A549 (cell line): ENCODE measurements at regions not wholly inside any gene's neighbourhood (a gene's known extent, or its start where the extent isn't known, plus 50 kb on each side); places are given as distances from the start of the nearest gene placed in this dataset.

ENCODE experiments used
- ATAC-seq, 2 experiments: fragments of 200-7000 bp in 1 of 2; fragments of >200 bp in 1 of 2; cut with Nextera tagmentation in 1 of 2; cut with Tn5 transposase in 1 of 2; 3 replicates each; pipeline versions ENCODE4 v1.8.0 to v1.9.1; 2018 to 2020; ENCODE audit warnings: mild to moderate bottlenecking in 1 of 2, moderate library complexity in 1 of 2
- CTCF ChIA-PET: fragments of 300-600 bp; sonication (Branson Sonifier 250); formaldehyde crosslinking; extraction: SDS; loops from one replicate; lab custom pipeline; 2021; ENCODE audit warnings: antibody characterized with exemption, inconsistent platforms; lab: Yijun Ruan, JAX
- POLR2A ChIA-PET: fragments of 350-600 bp; formaldehyde crosslinking; extraction: SDS; loops from one replicate; lab custom pipeline; 2021; ENCODE audit warnings: antibody characterized with exemption, inconsistent platforms; lab: Yijun Ruan, JAX
- DNase-seq, 2 experiments: peaks; one replicate each; pipeline versions ENCODE4 v3.0.0 to v3.0.0-alpha.2; 2011 to 2016; ENCODE audit warnings: low read depth in 1 of 2, low spot score in 1 of 2
- FAIRE-seq: peaks from 2 replicates; lab custom pipeline; 2011; peaks lifted over from hg19 to GRCh38; lab: Jason Lieb, UNC
- H3K27ac ChIP-seq, 2 experiments: fragments of >200 bp; sonication (Bioruptor Twin); formaldehyde crosslinking; 3 replicates each; pipeline ENCODE4 v1.5.1; 2016 to 2017
- H3K4me1 ChIP-seq: fragments of >200 bp; sonication (Bioruptor Twin); formaldehyde crosslinking; 3 replicates; pipeline ENCODE4 v1.6.1; 2016
- H3K4me2 ChIP-seq: fragments of >200 bp; sonication (Bioruptor Twin); formaldehyde crosslinking; 3 replicates; pipeline ENCODE4 v1.6.1; 2016
- H3K4me3 ChIP-seq: fragments of >200 bp; sonication (Bioruptor Twin); formaldehyde crosslinking; 3 replicates; pipeline ENCODE4 v1.5.1; 2016
- H3K9me3 ChIP-seq: fragments of >200 bp; sonication (Bioruptor Twin); formaldehyde crosslinking; 3 replicates; pipeline ENCODE4 v1.6.1; 2016
- BCL3 ChIP-seq: fragments of >200 bp; sonication (Bioruptor Twin); formaldehyde crosslinking; IDR thresholded peaks from 3 replicates; pipeline ENCODE4 v1.6.1; 2016
- EHMT2 ChIP-seq: fragments of 200-600 bp; sonication (generic); IDR thresholded peaks from 2 replicates; pipeline ENCODE4 v1.6.1; 2016; ENCODE audit warnings: antibody characterized with exemption, low read depth, mild to moderate bottlenecking, moderate library complexity
- ELK1 ChIP-seq: fragments of 150-350 bp; IDR thresholded peaks from 2 replicates; pipeline ENCODE4 v1.6.1; 2014; ENCODE audit warnings: low read depth, mild to moderate bottlenecking, low read length
- FOSB ChIP-seq: fragments of 250-450 bp; sonication (Bioruptor Pico); IDR thresholded peaks from 2 replicates; pipeline ENCODE4 v1.5.0; 2020; ENCODE audit warnings: mild to moderate bottlenecking, moderate library complexity
- GATA3 ChIP-seq: IDR thresholded peaks from 2 replicates; pipeline ENCODE4 v1.6.1; 2012; ENCODE audit warnings: borderline replicate concordance
- HOXB5 ChIP-seq: fragments of 250-450 bp; sonication (Bioruptor Pico); IDR thresholded peaks from 2 replicates; pipeline ENCODE4 v1.5.0; 2020; ENCODE audit warnings: mild to moderate bottlenecking, moderate library complexity
- JUN ChIP-seq, 2 experiments: fragments of >200 bp; sonication (Bioruptor Twin); formaldehyde crosslinking; IDR thresholded peaks; 2 replicates in 1 of 2; 3 replicates in 1 of 2; pipeline ENCODE4 v1.6.1; 2016 to 2017
- KDM5A ChIP-seq: fragments of 200-600 bp; sonication (generic); IDR thresholded peaks from 2 replicates; pipeline ENCODE4 v1.6.1; 2016; ENCODE audit warnings: antibody characterized with exemption, mild to moderate bottlenecking
- PHF8 ChIP-seq: fragments of 200-600 bp; sonication (generic); IDR thresholded peaks from 2 replicates; pipeline ENCODE4 v1.6.1; 2016; ENCODE audit warnings: low read depth, mild to moderate bottlenecking, antibody characterized with exemption, moderate library complexity, borderline replicate concordance
- RCOR1 ChIP-seq: fragments of 150-350 bp; IDR thresholded peaks from 2 replicates; pipeline ENCODE4 v1.6.1; 2014; ENCODE audit warnings: antibody characterized with exemption, low read length, low read depth
- RNF2 ChIP-seq: fragments of 200-600 bp; sonication (generic); IDR thresholded peaks from 2 replicates; pipeline ENCODE4 v1.6.1; 2016; ENCODE audit warnings: low read depth, mild to moderate bottlenecking, antibody characterized with exemption, moderate library complexity, borderline replicate concordance
- SREBF2 ChIP-seq: fragments of 450-650 bp; IDR thresholded peaks from 2 replicates; pipeline ENCODE4 v1.6.1; 2014; ENCODE audit warnings: mild to moderate bottlenecking, moderate library complexity
- ZFP36 ChIP-seq: fragments of 450-650 bp; IDR thresholded peaks from 2 replicates; pipeline ENCODE4 v1.6.1; 2014; ENCODE audit warnings: borderline replicate concordance; ENCODE audit not compliant: partially characterized antibody
- ZSCAN20 ChIP-seq: fragments of 250-450 bp; sonication (Bioruptor Pico); IDR thresholded peaks from 2 replicates; pipeline ENCODE4 v1.8.0; 2022; ENCODE audit warnings: mild to moderate bottlenecking, moderate library complexity
- WGBS: methylation state at CpG from one replicate; pipeline ENCODE4 v1.1.6; 2017; ENCODE audit errors: missing lambda C conversion rate; 5-methylcytosine and 5-hydroxymethylcytosine counted together

- 2% methylated on average over 3 of the region's 3 CpGs for WGBS
- FAIRE-seq (no peak), DNase-seq (no peak), ATAC-seq (no peak)
- no peak overlapping the region for H3K4me2 ChIP-seq
- no peak overlapping the region for H3K4me3 ChIP-seq
- TF ChIP-seq ZFP36: no peak
- no peak for TF ChIP-seq GATA3
- no peak for TF ChIP-seq BCL3
- ChIA-PET POLR2A (no interaction called here), CTCF (interaction anchor here (1.0 kb wide), 1 partner anchor 15 kb away, joined by 3 read pairs; no protein-coding TSS in a partner anchor)
- H3K4me1 ChIP-seq: no peaks in the 10 kb centered on the region
- no peaks in the 10 kb centered on the region for H3K9me3 ChIP-seq
- H3K27ac ChIP-seq: no peak overlapping the region
These were observed 52.6 kb upstream of the ATP10B start for GRCh38 chr5:160904591-160904990.

- Histone ChIP-seq H3K9me3 (no peaks in the 10 kb centered on the region), H3K4me1 (no peaks in the 10 kb centered on the region), H3K27ac (no peak overlapping the region), H3K4me2 (no peak overlapping the region), H3K4me3 (no peak overlapping the region)
- no peak for DNase-seq
- WGBS: 0% methylated on average over 1 of the region's 1 CpG
- ATAC-seq: no peak
- ChIA-PET POLR2A (no interaction called here), CTCF (no interaction called here)
- FAIRE-seq: no peak
- TF ChIP-seq BCL3 (no peak), JUN (IDR thresholded peaks at IDR 0.05) (no peak), EHMT2 (no peak), PHF8 (no peak), SREBF2 (no peak), RNF2 (no peak), KDM5A (no peak), HOXB5 (no peak), ELK1 (no peak), ZSCAN20 (CRISPR knock-in tag) (no peak), RCOR1 (no peak), FOSB (CRISPR knock-in tag) (no peak)
These were observed 51.5 kb upstream of the ATP10B start for GRCh38 chr5:160903551-160903950.

- H3K4me1 ChIP-seq: no peaks in the 10 kb centered on the region
- no peak overlapping the region for H3K27ac ChIP-seq
- no peak for TF ChIP-seq BCL3
- TF ChIP-seq PHF8: no peak
- DNase-seq: no peak
- H3K4me2 ChIP-seq: no peak overlapping the region
- POLR2A ChIA-PET: no interaction called here
- H3K9me3 ChIP-seq: no peaks in the 10 kb centered on the region
- no peak overlapping the region for H3K4me3 ChIP-seq
- CTCF ChIA-PET: no interaction called here
- no peak for ATAC-seq
- no peak for FAIRE-seq
- WGBS: 0% methylated on average over 3 of the region's 3 CpGs
These were observed 51.1 kb upstream of the ATP10B start for GRCh38 chr5:160903076-160903475.
